ENCODE measurements at regions not wholly inside any gene's neighbourhood (a gene's known extent, or its start where the extent isn't known, plus 50 kb on each side); places are given as distances from the start of the nearest gene placed in this dataset.

GRCh38 chr5:17769277-17769676 lies 135.0 kb downstream of the TAF11L14 start:
- H3K4me3 Mint-ChIP-seq: no peak overlapping the region
- H3K27ac Mint-ChIP-seq: no peak overlapping the region
- DNase-seq: no peak
- no peaks in the 10 kb centered on the region for H3K36me3 Mint-ChIP-seq (ENCODE audit: low read depth)
- TF ChIP-seq CTCF (IDR thresholded peaks at IDR 0.05): no peak
- ChIA-PET CTCF (no interaction called here), POLR2A (no interaction called here)
- no peak for ATAC-seq
- intact Hi-C loops (cut with micrococcal nuclease): no loop called here
- H3K27me3 Mint-ChIP-seq: no peaks in the 10 kb centered on the region
- no peaks in the 10 kb centered on the region for H3K4me1 Mint-ChIP-seq (ENCODE audit: low read depth)
- H3K9me3 Mint-ChIP-seq: peaks cover 5% of the 10 kb centered on the region

GRCh38 chr5:17772232-17772631 lies 138.0 kb downstream of the TAF11L14 start:
- H3K27ac Mint-ChIP-seq: no peak overlapping the region
- no peak for DNase-seq
- peaks cover 2% of the 10 kb centered on the region for H3K9me3 Mint-ChIP-seq
- no peak overlapping the region for H3K4me3 Mint-ChIP-seq
- ChIA-PET CTCF (no interaction called here), POLR2A (no interaction called here)
- TF ChIP-seq CTCF (IDR thresholded peaks at IDR 0.05): no peak
- H3K4me1 Mint-ChIP-seq (ENCODE audit: low read depth): no peaks in the 10 kb centered on the region
- no peaks in the 10 kb centered on the region for H3K36me3 Mint-ChIP-seq (ENCODE audit: low read depth)
- H3K27me3 Mint-ChIP-seq: no peaks in the 10 kb centered on the region
- intact Hi-C loops (cut with micrococcal nuclease): no loop called here
- ATAC-seq: no peak

- no peaks in the 10 kb centered on the region for H3K4me1 Mint-ChIP-seq (ENCODE audit: low read depth)
- ChIA-PET CTCF (no interaction called here), POLR2A (no interaction called here)
- intact Hi-C loops (cut with micrococcal nuclease): no loop called here
- peaks cover 6% of the 10 kb centered on the region for H3K9me3 Mint-ChIP-seq
- DNase-seq: no peak
- no peak for TF ChIP-seq CTCF (IDR thresholded peaks at IDR 0.05)
- H3K27me3 Mint-ChIP-seq: no peaks in the 10 kb centered on the region
- no peak overlapping the region for H3K4me3 Mint-ChIP-seq
- no peak overlapping the region for H3K27ac Mint-ChIP-seq
- ATAC-seq: no peak
- H3K36me3 Mint-ChIP-seq (ENCODE audit: low read depth): no peaks in the 10 kb centered on the region
Measured at GRCh38 chr5:17785774-17786173, 151.5 kb downstream of the TAF11L14 start.

- Mint-ChIP-seq H3K27ac (no peak overlapping the region), H3K27me3 (no peaks in the 10 kb centered on the region), H3K9me3 (peaks cover 3% of the 10 kb centered on the region), H3K4me3 (no peak overlapping the region), H3K36me3 (ENCODE audit: low read depth) (no peaks in the 10 kb centered on the region), H3K4me1 (ENCODE audit: low read depth) (no peaks in the 10 kb centered on the region)
- DNase-seq: no peak
- POLR2A ChIA-PET: no interaction called here
- no peak for TF ChIP-seq CTCF (IDR thresholded peaks at IDR 0.05)
- ATAC-seq: no peak
- CTCF ChIA-PET: no interaction called here
- intact Hi-C loops (cut with micrococcal nuclease): no loop called here
Measured at GRCh38 chr5:17788351-17788750, 154.1 kb downstream of the TAF11L14 start.

GRCh38 chr5:17794201-17794600 lies 159.9 kb downstream of the TAF11L14 start:
- Mint-ChIP-seq H3K9me3 (peaks cover 4% of the 10 kb centered on the region), H3K27me3 (no peaks in the 10 kb centered on the region), H3K27ac (no peak overlapping the region), H3K4me1 (ENCODE audit: low read depth) (no peaks in the 10 kb centered on the region), H3K4me3 (no peak overlapping the region), H3K36me3 (ENCODE audit: low read depth) (no peaks in the 10 kb centered on the region)
- CTCF ChIA-PET: no interaction called here
- no peak for DNase-seq
- intact Hi-C loops (cut with micrococcal nuclease): no loop called here
- TF ChIP-seq CTCF (IDR thresholded peaks at IDR 0.05): no peak
- no peak for ATAC-seq
- POLR2A ChIA-PET: no interaction called here

All from activated CD8-positive, alpha-beta T cell treated with anti-CD3 and anti-CD28 coated beads for 36 hours (primary cell).